K562 (cell line): ENCODE measurements at regions not wholly inside any gene's neighbourhood (a gene's known extent, or its start where the extent isn't known, plus 50 kb on each side); places are given as distances from the start of the nearest gene placed in this dataset.

Experiments used
- ATAC-seq: fragments of 200-7000 bp; cut with Tn5 transposase; 3 replicates; pipeline ENCODE4 v1.9.1; 2020; ENCODE audit warnings: moderate library complexity
- BruUV-seq: library from RNA; stranded (reverse); fragments of 400-500 nt; replicated peaks from 2 replicates; lab custom pipeline; 2021; lab: Mats Ljungman, UMichigan
- CTCF ChIA-PET: fragments of 300-600 bp; formaldehyde crosslinking; extraction: SDS; loops from one replicate; lab custom pipeline; 2021; ENCODE audit warnings: low intra/inter-chr PET ratio; lab: Yijun Ruan, JAX
- POLR2A ChIA-PET: fragments of 300-600, 350-650 bp; sonication (Branson Sonifier 250); formaldehyde crosslinking; extraction: SDS; loops from one replicate; lab custom pipeline; 2021; ENCODE audit warnings: antibody characterized with exemption, inconsistent platforms; lab: Yijun Ruan, JAX
- DNase-seq, 4 experiments: peaks; one replicate each; pipeline versions ENCODE4 v3.0.0 to v3.0.0-alpha.2; 2011 to 2018; ENCODE audit warnings: low spot score in 3 of 4, mixed read lengths in 3 of 4; ENCODE audit errors: extremely low read depth in 1 of 4
- FAIRE-seq: peaks from 2 replicates; lab custom pipeline; 2011; peaks lifted over from hg19 to GRCh38; lab: Jason Lieb, UNC
- H2AFZ ChIP-seq: 2 replicates; pipeline ENCODE4 v1.6.0; 2011; ENCODE audit warnings: low read depth, low read length, control low read depth, inconsistent platforms
- H3K27ac ChIP-seq: fragments of 200-600 bp; 3 replicates; pipeline ENCODE4 v1.8.0; 2011; ENCODE audit warnings: low read depth, mild to moderate bottlenecking, control low read depth, inconsistent platforms, low read length, moderate library complexity, mixed read lengths; ENCODE audit errors: extremely low read depth
- H3K27me3 ChIP-seq, 2 experiments: fragments of 300-600 bp in 1 of 2; 2 replicates in 1 of 2; 3 replicates in 1 of 2; pipeline versions ENCODE4 v1.6.0 to v1.8.0; 2011; ENCODE audit warnings: inconsistent platforms in 2 of 2, low read length in 2 of 2, mild to moderate bottlenecking in 1 of 2, mixed read lengths in 1 of 2, moderate library complexity in 1 of 2; ENCODE audit not compliant: control insufficient read depth in 2 of 2, insufficient read depth in 2 of 2
- H3K36me3 ChIP-seq: fragments of 300-600 bp; 3 replicates; pipeline ENCODE4 v1.8.0; 2011; ENCODE audit warnings: mild to moderate bottlenecking, low read length, inconsistent platforms; ENCODE audit not compliant: control insufficient read depth, insufficient read depth
- H3K4me1 ChIP-seq, 2 experiments: fragments of 200-600 bp in 1 of 2; replicated peaks in 1 of 2; 2 replicates in 1 of 2; 3 replicates in 1 of 2; pipeline versions ENCODE4 v1.5.1 to v1.8.0; 2011; ENCODE audit warnings: inconsistent platforms in 2 of 2, low read length in 2 of 2, mild to moderate bottlenecking in 1 of 2, mixed read lengths in 1 of 2, moderate library complexity in 1 of 2; ENCODE audit not compliant: control insufficient read depth in 2 of 2, insufficient read depth in 2 of 2
- H3K4me2 ChIP-seq: 2 replicates; pipeline ENCODE4 v1.6.1; 2011; ENCODE audit warnings: low read length, control low read depth, inconsistent platforms, mixed read lengths; ENCODE audit not compliant: insufficient read depth
- H3K4me3 ChIP-seq: fragments of 200-600 bp; sonication (generic), shearing (Covaris generic); 2 replicates; pipeline ENCODE4 v1.5.1; 2016; ENCODE audit warnings: control low read depth, inconsistent platforms
- H3K79me2 ChIP-seq: fragments of 200-600 bp; 3 replicates; pipeline ENCODE4 v1.8.0; 2011; ENCODE audit warnings: low read length, inconsistent platforms; ENCODE audit not compliant: control insufficient read depth, insufficient read depth
- H3K9ac ChIP-seq, 2 experiments: 2 replicates each; pipeline versions ENCODE4 v1.6.0 to v1.6.1; 2011; ENCODE audit warnings: low read depth in 2 of 2, low read length in 2 of 2, control low read depth in 1 of 2, inconsistent platforms in 1 of 2, mild to moderate bottlenecking in 1 of 2, mixed read lengths in 1 of 2; ENCODE audit not compliant: insufficient read depth in 1 of 2
- H3K9me1 ChIP-seq: one replicate; pipeline ENCODE4 v1.6.0; 2011; ENCODE audit warnings: inconsistent platforms, mild to moderate bottlenecking, low read length, moderate library complexity; ENCODE audit not compliant: control insufficient read depth, insufficient read depth
- H3K9me3 ChIP-seq: replicated peaks from 2 replicates; pipeline ENCODE4 v1.5.1; 2011; ENCODE audit warnings: low read depth, low read length, inconsistent platforms; ENCODE audit not compliant: control insufficient read depth, insufficient read depth
- H4K20me1 ChIP-seq: replicated peaks from 2 replicates; pipeline ENCODE4 v1.6.1; 2011; ENCODE audit warnings: low read length, inconsistent platforms, mixed read lengths; ENCODE audit not compliant: control insufficient read depth, insufficient read depth
- FOS ChIP-seq: IDR thresholded peaks from 3 replicates; pipeline ENCODE4 v1.6.1; 2011; ENCODE audit not compliant: insufficient read length; ENCODE audit errors: extremely low read depth
- GTF2F1 ChIP-seq: IDR thresholded peaks from 2 replicates; pipeline ENCODE4 v1.6.1; 2011; ENCODE audit warnings: low read depth, low read length, improper control_type of control experiment
- MITF ChIP-seq: IDR thresholded peaks from 2 replicates; pipeline ENCODE4 v1.6.1; 2014; ENCODE audit warnings: antibody characterized with exemption
- NFRKB ChIP-seq: fragments of 450-650 bp; IDR thresholded peaks from 2 replicates; pipeline ENCODE4 v1.6.1; 2016; ENCODE audit warnings: low read depth
- PCBP2 ChIP-seq: fragments of 200-400 bp; formaldehyde crosslinking; IDR thresholded peaks from 2 replicates; pipeline ENCODE4 v1.6.1; 2018; ENCODE audit warnings: low read length, low read depth, mild to moderate bottlenecking, moderate library complexity; ENCODE audit not compliant: poor library complexity, severe bottlenecking
- SAFB ChIP-seq: fragments of 200-400 bp; formaldehyde crosslinking; IDR thresholded peaks from 2 replicates; pipeline ENCODE4 v1.6.1; 2017; ENCODE audit warnings: low read depth, low read length, borderline replicate concordance
- TEAD2 ChIP-seq: fragments of 450-650 bp; IDR thresholded peaks from 2 replicates; pipeline ENCODE4 v1.6.1; 2016; ENCODE audit warnings: missing genetic modification characterization, control low read depth, missing compliant biosample characterization
- TOE1 ChIP-seq, 2 experiments: fragments of 450-650 bp in 1 of 2; sonication (generic) in 1 of 2; formaldehyde crosslinking in 1 of 2; IDR thresholded peaks; 2 replicates each; pipeline versions ENCODE4 v1.7.1 to v1.8.0; 2016 to 2022; ENCODE audit warnings: borderline replicate concordance in 2 of 2, mild to moderate bottlenecking in 2 of 2, antibody characterized with exemption in 1 of 2, inconsistent platforms in 1 of 2, low read depth in 1 of 2, missing genetic modification reagents in 1 of 2, moderate library complexity in 1 of 2
- XRCC4 ChIP-seq: IDR thresholded peaks from one replicate; pipeline ENCODE4 v1.6.1; 2011; ENCODE audit not compliant: insufficient read depth, insufficient read length; ENCODE audit errors: extremely low read depth
- ZNF518B ChIP-seq: fragments of 250-450 bp; sonication (Bioruptor Pico); IDR thresholded peaks from 2 replicates; pipeline ENCODE4 v1.5.0; 2021; ENCODE audit warnings: mild to moderate bottlenecking, moderate library complexity
- WGBS: fragments of 100-300 bp; shearing (Covaris generic); methylation state at CpG from one replicate; pipeline ENCODE4 v1.1.6; 2016; ENCODE audit warnings: low coverage, mixed read lengths; ENCODE audit not compliant: insufficient coverage; ENCODE audit errors: missing lambda C conversion rate; 5-methylcytosine and 5-hydroxymethylcytosine counted together
- in situ Hi-C: fragments of 300-500 bp; cut with MboI; formaldehyde crosslinking; loops from 4 replicates; pipeline ENCODE4 v1.15.0; 2018; ENCODE audit warnings: inconsistent platforms, mixed read lengths
- intact Hi-C: fragments of 100-400 bp; cut with micrococcal nuclease; formaldehyde crosslinking; loops from 2 replicates; pipeline ENCODE4 v1.14.2; 2022
- TF ChIP-seq, protein P1 (sequence below): sonication (generic); formaldehyde crosslinking; IDR thresholded peaks from 2 replicates; pipeline ENCODE4 v1.8.0; 2023; ENCODE audit warnings: missing genetic modification reagents, mild to moderate bottlenecking, borderline replicate concordance

GRCh38 chr4:122243785-122244184 is 91.7 kb downstream of the BLTP1 start (continued):
- TF ChIP-seq TEAD2 (tag) (no peak), MITF (no peak), XRCC4 (no peak)
- TF ChIP-seq, protein P1, sequence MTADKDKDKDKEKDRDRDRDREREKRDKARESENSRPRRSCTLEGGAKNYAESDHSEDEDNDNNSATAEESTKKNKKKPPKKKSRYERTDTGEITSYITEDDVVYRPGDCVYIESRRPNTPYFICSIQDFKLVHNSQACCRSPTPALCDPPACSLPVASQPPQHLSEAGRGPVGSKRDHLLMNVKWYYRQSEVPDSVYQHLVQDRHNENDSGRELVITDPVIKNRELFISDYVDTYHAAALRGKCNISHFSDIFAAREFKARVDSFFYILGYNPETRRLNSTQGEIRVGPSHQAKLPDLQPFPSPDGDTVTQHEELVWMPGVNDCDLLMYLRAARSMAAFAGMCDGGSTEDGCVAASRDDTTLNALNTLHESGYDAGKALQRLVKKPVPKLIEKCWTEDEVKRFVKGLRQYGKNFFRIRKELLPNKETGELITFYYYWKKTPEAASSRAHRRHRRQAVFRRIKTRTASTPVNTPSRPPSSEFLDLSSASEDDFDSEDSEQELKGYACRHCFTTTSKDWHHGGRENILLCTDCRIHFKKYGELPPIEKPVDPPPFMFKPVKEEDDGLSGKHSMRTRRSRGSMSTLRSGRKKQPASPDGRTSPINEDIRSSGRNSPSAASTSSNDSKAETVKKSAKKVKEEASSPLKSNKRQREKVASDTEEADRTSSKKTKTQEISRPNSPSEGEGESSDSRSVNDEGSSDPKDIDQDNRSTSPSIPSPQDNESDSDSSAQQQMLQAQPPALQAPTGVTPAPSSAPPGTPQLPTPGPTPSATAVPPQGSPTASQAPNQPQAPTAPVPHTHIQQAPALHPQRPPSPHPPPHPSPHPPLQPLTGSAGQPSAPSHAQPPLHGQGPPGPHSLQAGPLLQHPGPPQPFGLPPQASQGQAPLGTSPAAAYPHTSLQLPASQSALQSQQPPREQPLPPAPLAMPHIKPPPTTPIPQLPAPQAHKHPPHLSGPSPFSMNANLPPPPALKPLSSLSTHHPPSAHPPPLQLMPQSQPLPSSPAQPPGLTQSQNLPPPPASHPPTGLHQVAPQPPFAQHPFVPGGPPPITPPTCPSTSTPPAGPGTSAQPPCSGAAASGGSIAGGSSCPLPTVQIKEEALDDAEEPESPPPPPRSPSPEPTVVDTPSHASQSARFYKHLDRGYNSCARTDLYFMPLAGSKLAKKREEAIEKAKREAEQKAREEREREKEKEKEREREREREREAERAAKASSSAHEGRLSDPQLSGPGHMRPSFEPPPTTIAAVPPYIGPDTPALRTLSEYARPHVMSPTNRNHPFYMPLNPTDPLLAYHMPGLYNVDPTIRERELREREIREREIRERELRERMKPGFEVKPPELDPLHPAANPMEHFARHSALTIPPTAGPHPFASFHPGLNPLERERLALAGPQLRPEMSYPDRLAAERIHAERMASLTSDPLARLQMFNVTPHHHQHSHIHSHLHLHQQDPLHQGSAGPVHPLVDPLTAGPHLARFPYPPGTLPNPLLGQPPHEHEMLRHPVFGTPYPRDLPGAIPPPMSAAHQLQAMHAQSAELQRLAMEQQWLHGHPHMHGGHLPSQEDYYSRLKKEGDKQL (CRISPR knock-in tag), result no peak

- Histone ChIP-seq H4K20me1 (no peaks in the 10 kb centered on the region), H3K36me3 (peaks cover 9% of the 10 kb centered on the region; the same call in 2 of the 3 replicates), H3K27ac (no peak overlapping the region), H3K4me2 (no peak overlapping the region), H3K79me2 (no peaks in the 10 kb centered on the region), H3K9me1 (no peaks in the 10 kb centered on the region), H2AFZ (no peak overlapping the region), H3K27me3 (no peaks in the 10 kb centered on the region), H3K4me3 (no peak overlapping the region), H3K9me3 (no peaks in the 10 kb centered on the region), H3K4me1 (no peaks in the 10 kb centered on the region), H3K9ac (no peak overlapping the region)
- in situ Hi-C loops (no loop called here), intact Hi-C loops (no loop called here)
- DNase-seq, result no peak
- WGBS, result 39% methylated on average over 3 of the region's 3 CpGs
- CTCF ChIA-PET, result no interaction called here
- no peak for FAIRE-seq
- no TSS peak for BruUV-seq
- POLR2A ChIA-PET, result no interaction called here
- ATAC-seq, result no peak
- TF ChIP-seq TOE1 (IDR thresholded peaks at IDR 0.05; ENCODE audit: borderline replicate concordance) (no peak), TOE1 (CRISPR knock-in tag; IDR thresholded peaks at IDR 0.05; ENCODE audit: borderline replicate concordance, low read depth) (no peak), PCBP2 (no peak), ZNF518B (CRISPR knock-in tag) (no peak), FOS (no peak), SAFB (no peak), GTF2F1 (no peak), NFRKB (no peak)
Observed at GRCh38 chr4:122244764-122245163, 92.6 kb downstream of the BLTP1 start.
